ENCODE measurements at regions not wholly inside any gene's neighbourhood (a gene's known extent, or its start where the extent isn't known, plus 50 kb on each side); places are given as distances from the start of the nearest gene placed in this dataset.

- TF ChIP-seq CTCF (IDR thresholded peaks at IDR 0.05) (no peak), POLR2A (IDR thresholded peaks at IDR 0.05) (no peak)
Measured at GRCh38 chr13:76516586-76516985, 369.6 kb downstream of the KCTD12 start.
